Parathyroid adenoma (tissue), 2 donors: ENCODE measurements at regions not wholly inside any gene's neighbourhood (a gene's known extent, or its start where the extent isn't known, plus 50 kb on each side); places are given as distances from the start of the nearest gene placed in this dataset.

Experiments used
- H2AFZ ChIP-seq: fragments of 300-600 bp; sonication (generic); one replicate; pipeline ENCODE4 v1.7.0; 2017; ENCODE audit warnings: antibody characterized with exemption, mild to moderate bottlenecking
- H3K27ac ChIP-seq: fragments of 300-600 bp; sonication (generic); one replicate; pipeline ENCODE4 v1.7.0; 2017
- H3K27me3 ChIP-seq: fragments of 300-600 bp; sonication (generic); one replicate; pipeline ENCODE4 v1.7.0; 2017; ENCODE audit warnings: low read length; ENCODE audit not compliant: control insufficient read depth, insufficient read depth
- H3K36me3 ChIP-seq: fragments of 300-600 bp; sonication (generic); one replicate; pipeline ENCODE4 v1.7.0; 2017; ENCODE audit warnings: low read length; ENCODE audit not compliant: control insufficient read depth, insufficient read depth
- H3K4me1 ChIP-seq: fragments of 300-600 bp; sonication (generic); one replicate; pipeline ENCODE4 v1.7.0; 2017; ENCODE audit warnings: control low read depth
- H3K4me2 ChIP-seq: fragments of 300-600 bp; sonication (generic); one replicate; pipeline ENCODE4 v1.7.0; 2017; ENCODE audit warnings: low read length
- H3K4me3 ChIP-seq: fragments of 300-600 bp; sonication (generic); one replicate; pipeline ENCODE4 v1.7.0; 2017; ENCODE audit warnings: low read depth, low read length
- H3K79me2 ChIP-seq: fragments of 300-600 bp; sonication (generic); one replicate; pipeline ENCODE4 v1.7.0; 2017; ENCODE audit warnings: control low read depth
- H3K9ac ChIP-seq: fragments of 300-600 bp; sonication (generic); one replicate; pipeline ENCODE4 v1.7.0; 2017; ENCODE audit warnings: mild to moderate bottlenecking
- H3K9me3 ChIP-seq: fragments of 300-600 bp; sonication (generic); one replicate; pipeline ENCODE4 v1.7.0; 2017; ENCODE audit warnings: low read length; ENCODE audit not compliant: control insufficient read depth
- CTCF ChIP-seq: fragments of 300-600 bp; sonication (generic); IDR thresholded peaks from one replicate; pipeline ENCODE4 v1.7.0; 2017; ENCODE audit warnings: antibody characterized with exemption, mild to moderate bottlenecking
- donor health status: primary hyperparathyroidism.

GRCh38 chr6:141212296-141212695 lies 920.4 kb upstream of the GJE1 start:
- H3K79me2 ChIP-seq, result no peaks in the 10 kb centered on the region
- no peak overlapping the region for H2AFZ ChIP-seq
- H3K4me2 ChIP-seq, result no peak overlapping the region
- no peak overlapping the region for H3K9ac ChIP-seq
- H3K9me3 ChIP-seq, result no peaks in the 10 kb centered on the region
- no peak overlapping the region for H3K27ac ChIP-seq
- no peaks in the 10 kb centered on the region for H3K27me3 ChIP-seq
- no peaks in the 10 kb centered on the region for H3K4me1 ChIP-seq
- no peak overlapping the region for H3K4me3 ChIP-seq
- TF ChIP-seq CTCF, result no peak
- no peaks in the 10 kb centered on the region for H3K36me3 ChIP-seq

- Histone ChIP-seq H3K4me1 (no peaks in the 10 kb centered on the region), H3K4me3 (no peak overlapping the region), H3K27ac (no peak overlapping the region), H3K79me2 (no peaks in the 10 kb centered on the region), H3K27me3 (no peaks in the 10 kb centered on the region), H3K4me2 (no peak overlapping the region), H3K9ac (no peak overlapping the region), H2AFZ (no peak overlapping the region), H3K9me3 (no peaks in the 10 kb centered on the region), H3K36me3 (no peaks in the 10 kb centered on the region)
- no peak for TF ChIP-seq CTCF
These were observed 920.9 kb upstream of the GJE1 start for GRCh38 chr6:141211845-141212244.

DNA sequence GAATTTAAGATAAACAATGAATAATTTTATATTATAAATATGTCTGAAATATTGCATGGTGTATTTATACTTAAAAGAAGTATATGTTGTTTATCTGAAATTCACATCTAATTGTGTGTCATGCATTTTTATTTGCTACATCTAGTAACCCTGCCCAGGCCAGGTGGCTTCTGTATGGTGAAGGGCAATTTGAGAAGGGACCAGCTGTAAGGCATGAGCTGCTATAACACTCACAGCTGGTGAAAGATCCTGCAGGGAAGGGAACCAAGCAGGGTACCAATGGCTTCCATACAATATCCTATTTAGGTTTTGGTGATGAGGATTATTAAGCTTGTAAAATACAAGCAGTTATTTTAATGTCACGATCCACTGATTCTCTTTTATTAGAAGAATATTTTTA lies 921.8 kb upstream of the GJE1 start:
- TF ChIP-seq CTCF, result no peak
- H3K27me3 ChIP-seq, result no peaks in the 10 kb centered on the region

DNA sequence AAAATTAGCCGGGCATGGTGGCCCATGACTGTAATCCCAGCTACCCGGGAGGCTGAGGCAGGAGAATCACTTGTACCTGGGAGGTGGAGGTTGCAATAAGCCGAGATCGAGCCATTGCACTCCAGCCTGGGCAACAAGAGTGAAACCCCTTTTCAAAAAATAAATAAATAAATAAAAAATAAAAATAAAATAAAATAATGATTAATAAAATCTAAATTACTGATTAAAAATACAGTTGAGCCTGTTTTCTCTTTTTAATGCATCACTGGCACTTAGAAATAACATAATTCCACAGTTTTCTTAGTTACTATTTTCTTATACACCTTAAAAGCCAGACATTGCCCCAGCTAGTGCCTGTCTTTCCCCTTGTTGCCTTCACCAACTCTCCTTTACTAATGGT lies 922.8 kb upstream of the GJE1 start:
- Histone ChIP-seq H3K4me2 (no peak overlapping the region), H3K79me2 (no peaks in the 10 kb centered on the region), H2AFZ (no peak overlapping the region), H3K9ac (no peak overlapping the region), H3K4me3 (no peak overlapping the region), H3K9me3 (no peaks in the 10 kb centered on the region), H3K36me3 (no peaks in the 10 kb centered on the region), H3K27me3 (no peaks in the 10 kb centered on the region), H3K4me1 (no peaks in the 10 kb centered on the region), H3K27ac (no peak overlapping the region)
- TF ChIP-seq CTCF, result no peak

More for the DNA sequence above, 921.8 kb upstream of the GJE1 start:
- H3K36me3 ChIP-seq, result no peaks in the 10 kb centered on the region
- H3K79me2 ChIP-seq, result no peaks in the 10 kb centered on the region
- no peaks in the 10 kb centered on the region for H3K9me3 ChIP-seq
- no peak overlapping the region for H3K4me2 ChIP-seq
- H3K4me3 ChIP-seq, result no peak overlapping the region
- H2AFZ ChIP-seq, result no peak overlapping the region
- H3K27ac ChIP-seq, result no peak overlapping the region
- no peaks in the 10 kb centered on the region for H3K4me1 ChIP-seq
- H3K9ac ChIP-seq, result no peak overlapping the region

GRCh38 chr6:141208101-141208500 lies 924.6 kb upstream of the GJE1 start:
- Histone ChIP-seq H3K9me3 (no peaks in the 10 kb centered on the region), H3K9ac (no peak overlapping the region), H3K4me3 (no peak overlapping the region), H3K27ac (no peak overlapping the region), H3K4me2 (no peak overlapping the region), H3K36me3 (no peaks in the 10 kb centered on the region), H3K4me1 (no peaks in the 10 kb centered on the region), H2AFZ (no peak overlapping the region), H3K27me3 (no peaks in the 10 kb centered on the region), H3K79me2 (no peaks in the 10 kb centered on the region)
- no peak for TF ChIP-seq CTCF
